GM12801 (cell line): ENCODE measurements at regions not wholly inside any gene's neighbourhood (a gene's known extent, or its start where the extent isn't known, plus 50 kb on each side); places are given as distances from the start of the nearest gene placed in this dataset.

Source experiments
- CTCF ChIP-seq: IDR thresholded peaks from one replicate; pipeline ENCODE4 v1.5.1; 2011; ENCODE audit warnings: control low read depth; ENCODE audit not compliant: insufficient read length; ENCODE audit errors: extremely low read depth

GRCh38 chr3:135366816-135367215, 571.8 kb downstream of the EPHB1 start:
- TF ChIP-seq CTCF: no peak

- no peak for TF ChIP-seq CTCF
Measured at GRCh38 chr3:135368316-135368715, 573.3 kb downstream of the EPHB1 start.

- no peak for TF ChIP-seq CTCF
Measured at GRCh38 chr3:135368781-135369180, 573.7 kb downstream of the EPHB1 start.

GRCh38 chr3:135374571-135374970, 579.5 kb downstream of the EPHB1 start:
- TF ChIP-seq CTCF: no peak

DNA sequence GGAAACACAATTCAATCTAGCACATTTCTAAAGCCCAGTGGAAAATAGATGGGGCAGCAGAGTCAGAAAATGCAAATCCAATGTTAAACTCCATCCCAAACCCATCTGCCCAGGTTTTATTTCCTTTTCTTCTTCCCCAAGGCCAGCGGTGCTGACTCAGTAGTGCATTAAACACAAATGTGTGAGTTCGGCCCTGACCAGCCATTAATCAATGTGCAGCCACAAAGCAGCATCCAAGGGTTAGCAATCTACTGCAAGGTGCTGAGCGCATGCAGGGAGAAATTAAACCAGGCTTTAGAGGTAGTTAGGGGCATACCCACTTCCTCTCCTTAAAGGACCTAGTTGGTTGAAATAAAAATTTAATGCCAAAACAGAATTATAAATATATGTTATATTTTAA, 583.3 kb upstream of the PPP2R3A start:
- TF ChIP-seq CTCF: no peak

GRCh38 chr3:135382621-135383020, 582.9 kb upstream of the PPP2R3A start:
- no peak for TF ChIP-seq CTCF

GRCh38 chr3:135383301-135383700, 582.2 kb upstream of the PPP2R3A start:
- no peak for TF ChIP-seq CTCF

DNA sequence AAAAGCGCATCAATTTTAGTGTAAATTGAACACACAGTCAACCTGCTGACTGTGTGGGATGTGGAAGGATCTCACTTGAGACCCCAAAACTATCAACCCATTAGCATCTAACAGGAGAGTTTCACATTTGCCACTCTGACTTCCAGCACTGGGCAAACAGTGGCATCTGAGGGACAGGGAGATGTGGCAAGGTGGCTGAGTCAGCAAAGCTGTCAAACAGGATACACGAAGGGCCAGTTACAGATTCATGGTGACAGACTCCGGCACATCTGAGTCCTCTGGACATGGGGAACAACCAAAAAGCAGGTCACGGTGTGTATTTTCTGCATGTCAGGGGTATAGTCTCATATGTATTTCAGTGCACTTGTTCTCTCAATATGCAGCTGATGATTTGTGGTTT, 573.4 kb upstream of the PPP2R3A start:
- no peak for TF ChIP-seq CTCF
